ENCODE measurements at regions not wholly inside any gene's neighbourhood (a gene's known extent, or its start where the extent isn't known, plus 50 kb on each side); places are given as distances from the start of the nearest gene placed in this dataset.
A peak's percentile ranks its signal among the peaks of the same experiment; 100 is the strongest.

- Mint-ChIP-seq H3K27me3 (ENCODE audit: insufficient read depth, low read depth) (peaks cover 2% of the 10 kb centered on the region), H3K9me3 (peaks cover 2% of the 10 kb centered on the region), H3K36me3 (peaks cover 2% of the 10 kb centered on the region), H3K4me1 (peaks cover 24% of the 10 kb centered on the region), H3K27ac (no peak overlapping the region), H3K4me3 (no peak overlapping the region)
- Histone ChIP-seq H3K36me3 (no peaks in the 10 kb centered on the region), H3K4me2 (no peak overlapping the region), H3F3A (ENCODE audit: low read depth) (no peaks in the 10 kb centered on the region), H3K27ac (no peak overlapping the region), H2AFZ (replicated peaks) (peak overlapping the region; percentile 6), H3K79me2 (ENCODE audit: low read depth) (no peaks in the 10 kb centered on the region), H4K20me1 (ENCODE audit: low read depth) (no peaks in the 10 kb centered on the region), H3K4me3 (no peak overlapping the region), H3K9ac (no peak overlapping the region), H3K9me3 (ENCODE audit: low read depth) (no peaks in the 10 kb centered on the region), H3K4me1 (peaks cover 5% of the 10 kb centered on the region), H3K27me3 (no peaks in the 10 kb centered on the region)
- no peak for TF ChIP-seq EZH2phosphoT487 (IDR thresholded peaks at IDR 0.05)
- TF ChIP-seq CTCF (IDR thresholded peaks at IDR 0.05), result no peak
- no peak for TF ChIP-seq EZH2 (IDR thresholded peaks at IDR 0.05)
- no peak for DNase-seq (ENCODE audit: low spot score)
These were observed 938.5 kb upstream of the ACO1 start for GRCh38 chr9:31445960-31446359.

- no peak overlapping the region for H3K27ac Mint-ChIP-seq
- Histone ChIP-seq H4K20me1 (ENCODE audit: low read depth) (no peaks in the 10 kb centered on the region), H3K4me1 (no peaks in the 10 kb centered on the region), H3K27ac (no peak overlapping the region), H3K36me3 (no peaks in the 10 kb centered on the region), H3K9ac (no peak overlapping the region), H3F3A (ENCODE audit: low read depth) (no peaks in the 10 kb centered on the region), H2AFZ (replicated peaks) (no peak overlapping the region), H3K9me3 (ENCODE audit: low read depth) (no peaks in the 10 kb centered on the region), H3K27me3 (no peaks in the 10 kb centered on the region), H3K79me2 (ENCODE audit: low read depth) (no peaks in the 10 kb centered on the region), H3K4me3 (no peak overlapping the region), H3K4me2 (no peak overlapping the region)
- H3K9me3 Mint-ChIP-seq, result peaks cover 12% of the 10 kb centered on the region
- DNase-seq (ENCODE audit: low spot score), result no peak
- H3K27me3 Mint-ChIP-seq (ENCODE audit: insufficient read depth, low read depth), result no peaks in the 10 kb centered on the region
- H3K4me3 Mint-ChIP-seq, result no peak overlapping the region
- TF ChIP-seq CTCF (IDR thresholded peaks at IDR 0.05) (no peak), EZH2 (IDR thresholded peaks at IDR 0.05) (no peak), EZH2phosphoT487 (IDR thresholded peaks at IDR 0.05) (no peak)
- H3K4me1 Mint-ChIP-seq, result peaks cover 8% of the 10 kb centered on the region
- no peaks in the 10 kb centered on the region for H3K36me3 Mint-ChIP-seq
These were observed 917.4 kb upstream of the ACO1 start for GRCh38 chr9:31467075-31467474.

GRCh38 chr9:31470051-31470450, 914.4 kb upstream of the ACO1 start:
- Mint-ChIP-seq H3K27ac (no peak overlapping the region), H3K36me3 (no peaks in the 10 kb centered on the region), H3K9me3 (peaks cover 9% of the 10 kb centered on the region), H3K27me3 (ENCODE audit: insufficient read depth, low read depth) (peaks cover 5% of the 10 kb centered on the region), H3K4me3 (no peak overlapping the region), H3K4me1 (peaks cover 8% of the 10 kb centered on the region)
- no peaks in the 10 kb centered on the region for H4K20me1 ChIP-seq (ENCODE audit: low read depth)
- TF ChIP-seq CTCF (IDR thresholded peaks at IDR 0.05) (no peak), EZH2phosphoT487 (IDR thresholded peaks at IDR 0.05) (no peak), EZH2 (IDR thresholded peaks at IDR 0.05) (no peak)
- H3K9ac ChIP-seq, result no peak overlapping the region
- no peak overlapping the region for H3K4me3 ChIP-seq
- no peaks in the 10 kb centered on the region for H3K27me3 ChIP-seq
- H3K36me3 ChIP-seq, result no peaks in the 10 kb centered on the region
- H3K4me2 ChIP-seq, result no peak overlapping the region
- DNase-seq (ENCODE audit: low spot score), result no peak
- H2AFZ ChIP-seq (replicated peaks), result no peak overlapping the region
- H3K9me3 ChIP-seq (ENCODE audit: low read depth), result no peaks in the 10 kb centered on the region
- no peak overlapping the region for H3K27ac ChIP-seq
- H3K79me2 ChIP-seq (ENCODE audit: low read depth), result no peaks in the 10 kb centered on the region
- no peaks in the 10 kb centered on the region for H3K4me1 ChIP-seq
- no peaks in the 10 kb centered on the region for H3F3A ChIP-seq (ENCODE audit: low read depth)

All from neural progenitor cell (in vitro differentiated cells).